Anterior cingulate cortex (tissue), 58 donors: ENCODE measurements at regions not wholly inside any gene's neighbourhood (a gene's known extent, or its start where the extent isn't known, plus 50 kb on each side); places are given as distances from the start of the nearest gene placed in this dataset.
A peak's percentile ranks its signal among the peaks of the same experiment; 100 is the strongest.

Experiments used
- DNase-seq, 58 donors: peaks; one replicate each; lab custom pipeline; 2025; lab: John Stamatoyannopoulos, UW

DNA sequence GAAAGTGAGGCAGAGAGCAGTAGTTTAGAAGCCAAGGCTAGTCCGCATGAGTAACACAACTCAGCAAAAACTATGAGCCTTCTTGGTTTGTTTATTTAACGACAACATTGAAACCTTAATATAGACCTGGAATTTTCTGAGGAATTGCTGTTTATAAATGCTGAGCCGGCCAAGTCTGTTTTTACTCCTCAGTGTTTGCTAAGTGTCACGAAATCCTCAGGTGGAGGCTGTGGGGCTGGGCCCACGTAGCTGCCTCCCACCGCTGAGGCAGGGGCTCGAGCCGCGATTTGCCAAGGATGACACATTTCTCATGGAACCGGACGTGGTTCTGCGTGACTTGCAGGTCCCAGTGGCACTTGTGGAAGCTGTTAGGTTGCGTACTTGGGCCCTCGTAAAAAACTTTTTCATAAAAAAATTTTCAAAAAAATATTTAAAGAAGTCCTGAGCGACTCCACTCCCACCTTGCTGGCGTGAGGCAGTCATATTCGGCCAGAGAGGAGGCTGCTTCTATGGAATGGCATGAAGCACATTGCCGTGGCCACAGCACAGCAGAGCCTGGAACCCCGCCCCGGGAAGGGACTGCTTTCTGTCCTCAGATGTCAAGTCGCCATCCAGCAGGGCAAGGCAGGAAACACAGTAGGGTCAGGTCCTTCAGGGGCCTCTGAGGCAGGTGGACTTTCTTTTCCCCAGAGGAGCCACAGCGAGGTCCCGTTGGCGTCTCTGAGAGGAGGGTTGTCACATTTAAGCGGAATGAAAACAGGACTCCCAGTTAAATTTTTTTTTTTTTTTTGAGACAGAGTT is 64.8 kb upstream of the PCSK6 start:
- no peak for DNase-seq

DNA sequence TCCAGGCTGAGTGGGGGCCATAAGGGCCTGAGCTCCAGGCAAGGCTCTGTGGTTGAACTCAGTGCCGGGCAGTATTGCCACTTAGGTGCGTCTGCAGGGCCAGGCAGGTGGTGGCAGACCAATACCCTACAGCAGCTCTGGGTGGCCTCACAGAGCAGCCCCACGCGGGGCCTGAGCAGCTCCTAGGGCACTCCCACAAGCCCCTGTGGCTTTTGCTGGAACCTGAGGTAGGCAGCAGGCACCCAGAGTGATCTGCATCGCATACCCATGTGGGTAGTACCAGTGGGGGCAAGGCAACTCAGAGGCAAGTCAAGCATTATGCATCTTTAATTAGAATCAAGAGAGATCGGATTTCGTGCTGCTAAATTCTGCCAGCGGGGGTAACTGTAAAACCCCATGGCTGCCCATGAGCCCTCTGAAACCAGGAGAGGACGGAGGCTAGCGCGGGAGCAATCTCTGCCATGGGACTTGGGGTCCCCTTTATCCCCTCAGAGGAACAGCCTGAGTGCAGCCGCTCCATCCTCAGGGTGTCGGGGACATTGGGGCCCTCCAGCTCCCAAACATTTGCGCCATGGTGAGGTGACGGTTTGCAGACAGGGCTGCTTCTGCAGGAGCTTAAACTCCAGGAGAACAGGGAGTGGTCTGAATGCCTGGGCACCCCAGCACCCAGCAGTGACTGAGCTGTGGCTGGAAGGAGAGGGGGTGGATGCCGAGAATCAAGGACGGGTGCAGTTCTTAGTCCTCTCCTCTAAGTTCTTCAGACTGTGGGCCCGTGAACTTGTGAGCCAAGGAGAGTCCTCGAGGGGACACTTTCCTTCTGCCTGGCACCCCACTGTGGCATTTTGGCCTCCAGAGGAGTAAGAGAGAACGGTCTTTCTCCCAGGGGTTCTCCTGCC is 62.4 kb upstream of the PCSK6 start:
- no peak for DNase-seq

DNA sequence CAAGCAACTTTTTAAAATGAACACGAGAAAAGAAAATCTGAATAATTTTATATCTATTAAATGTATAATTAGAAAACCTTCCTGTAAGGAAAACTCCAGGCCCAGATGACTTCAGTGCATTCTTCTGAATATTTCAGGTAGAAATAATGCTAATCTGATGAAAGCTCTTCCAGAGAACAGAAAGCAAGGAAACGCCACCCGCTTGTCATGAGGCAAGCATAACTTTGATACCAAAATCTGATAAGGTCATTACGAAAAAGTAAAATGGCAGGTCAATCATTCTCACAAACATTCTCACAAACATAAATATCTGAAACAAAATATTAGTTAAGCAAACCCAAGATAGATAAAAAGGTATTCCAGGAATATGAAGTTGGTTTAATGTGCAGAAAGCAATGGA is 60.6 kb upstream of the PCSK6 start:
- DNase-seq, result no peak

DNA sequence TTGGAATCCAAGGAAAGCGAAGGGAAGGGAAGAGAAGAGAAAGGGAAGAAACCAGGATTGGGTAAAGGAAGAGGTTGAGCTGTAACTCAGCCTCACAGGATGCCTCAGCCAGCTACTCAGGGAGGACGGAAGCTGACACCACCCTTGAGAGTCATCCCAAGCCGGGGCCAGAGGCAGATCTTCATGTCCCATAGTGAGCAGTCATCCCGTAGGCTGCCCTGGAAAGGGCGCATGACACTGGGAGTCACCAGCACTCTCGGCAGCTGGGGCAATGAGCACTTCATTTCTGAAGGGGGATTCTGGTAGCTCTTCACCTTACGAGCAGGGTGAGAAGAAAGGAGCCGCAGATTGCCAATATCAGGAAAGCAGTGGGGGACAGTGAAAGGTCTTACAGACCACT is 60.1 kb upstream of the PCSK6 start:
- DNase-seq, result no peak

DNA sequence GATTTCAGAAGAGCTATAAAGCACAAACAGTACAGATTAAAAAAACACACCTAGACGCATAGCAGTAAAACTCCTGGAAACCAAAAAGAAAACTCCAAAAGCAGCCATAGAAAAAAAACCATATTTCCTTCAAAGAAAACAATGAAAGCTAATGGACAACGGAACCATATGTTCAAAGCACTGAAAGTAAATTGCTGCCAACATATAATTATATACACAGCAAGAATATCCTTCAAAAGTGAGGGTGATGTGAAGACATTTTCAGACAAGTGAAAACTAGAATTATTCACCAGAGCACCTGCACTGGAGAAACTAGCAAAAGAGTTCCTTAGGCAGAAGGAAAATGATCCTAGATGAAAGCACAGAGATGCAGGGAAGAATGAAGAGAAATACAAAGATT is 58.2 kb upstream of the PCSK6 start:
- no peak for DNase-seq

DNA sequence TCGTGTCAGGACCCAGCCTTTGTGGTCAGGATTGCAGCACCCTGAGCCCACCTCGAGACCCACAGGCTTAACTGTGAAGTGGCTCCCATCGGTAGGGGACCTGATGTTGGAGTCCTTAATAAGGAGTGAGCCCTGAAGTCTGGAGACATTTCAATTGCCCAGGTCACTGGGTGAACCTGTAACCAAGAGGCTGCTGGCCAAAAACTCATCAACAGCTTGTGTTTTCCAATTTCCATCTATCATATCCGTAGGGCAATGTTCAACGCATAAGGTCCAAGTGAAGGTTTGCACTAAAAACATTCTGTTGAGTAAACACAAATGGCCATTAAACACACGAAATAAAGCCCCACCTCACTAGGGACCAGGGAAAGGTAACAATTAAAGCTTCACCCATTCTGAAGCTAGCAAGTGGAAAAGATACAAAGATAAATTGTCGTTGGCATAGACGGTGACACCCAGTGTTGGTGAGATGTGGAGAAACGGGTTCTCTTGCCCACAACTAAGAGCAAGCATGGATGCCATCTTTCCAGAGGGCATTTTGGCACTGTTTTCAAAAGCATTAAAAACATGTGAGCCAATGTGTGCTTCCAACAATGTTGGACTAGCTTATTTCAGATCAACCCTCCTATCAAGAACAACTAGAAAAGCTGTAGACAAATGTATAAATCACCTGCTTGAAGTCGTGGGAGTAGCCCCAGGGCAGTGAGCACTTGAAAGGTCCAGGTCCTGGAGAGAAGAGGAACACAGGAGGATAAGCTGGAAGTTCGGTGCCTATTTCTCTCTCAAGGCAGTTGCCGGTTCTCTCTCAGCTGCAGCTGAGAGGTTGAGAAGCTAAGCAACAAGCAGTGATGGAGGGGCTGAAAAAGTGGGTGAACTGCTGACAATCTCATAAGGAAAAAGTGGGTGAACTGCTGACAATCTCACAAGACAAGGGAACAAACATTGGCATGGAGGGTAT is 56.3 kb upstream of the PCSK6 start:
- DNase-seq, result no peak

DNA sequence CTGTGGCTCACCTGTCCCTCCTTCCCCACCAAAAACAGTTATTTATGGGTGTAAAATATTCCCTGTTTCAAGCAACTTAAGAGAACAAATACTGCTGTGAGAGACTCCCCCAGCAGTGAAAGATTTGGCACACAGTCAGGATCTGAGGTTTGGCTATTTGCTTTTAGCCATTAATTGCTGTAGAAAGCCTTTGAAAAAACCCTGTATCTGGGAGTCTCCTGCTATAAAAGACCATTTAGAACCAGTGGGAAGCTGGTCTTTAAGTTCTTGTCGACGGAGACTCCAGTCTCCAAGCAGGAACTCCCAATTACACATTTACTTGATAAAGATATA is 55.1 kb upstream of the PCSK6 start:
- no peak for DNase-seq

DNA sequence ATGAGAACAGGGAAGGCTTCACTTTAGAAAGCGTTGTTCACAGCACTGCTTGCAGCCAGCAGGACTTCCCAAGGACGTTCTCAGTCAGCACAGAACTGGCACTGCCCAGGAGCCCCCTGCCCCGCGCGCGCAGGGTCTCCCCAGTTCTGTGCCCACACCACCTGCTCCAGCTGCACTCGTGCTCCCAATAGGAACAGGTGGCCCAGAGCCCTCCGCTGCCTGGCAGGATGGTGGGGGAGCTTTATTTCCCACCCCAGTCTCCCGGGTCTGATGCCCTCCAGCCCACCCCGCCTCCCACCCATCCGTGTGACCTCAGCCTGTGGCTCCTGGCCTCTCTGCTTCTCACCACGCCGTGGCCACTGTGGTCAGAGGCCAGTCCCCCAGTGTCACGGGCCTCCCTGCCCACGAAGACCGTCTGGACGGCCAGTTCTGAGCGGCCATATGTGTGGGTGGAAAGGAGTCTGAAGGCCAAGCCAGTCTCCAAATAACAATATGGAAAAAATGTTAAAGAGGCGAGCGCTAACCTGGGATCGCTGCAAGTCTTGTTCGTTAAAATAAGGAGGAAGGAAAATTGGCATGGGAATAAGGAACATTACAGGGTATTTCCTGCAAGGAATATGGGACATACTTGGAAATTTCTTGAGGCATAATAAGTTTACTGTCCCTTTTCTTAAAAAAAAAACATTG is 54.6 kb upstream of the PCSK6 start:
- DNase-seq, result no peak

DNA sequence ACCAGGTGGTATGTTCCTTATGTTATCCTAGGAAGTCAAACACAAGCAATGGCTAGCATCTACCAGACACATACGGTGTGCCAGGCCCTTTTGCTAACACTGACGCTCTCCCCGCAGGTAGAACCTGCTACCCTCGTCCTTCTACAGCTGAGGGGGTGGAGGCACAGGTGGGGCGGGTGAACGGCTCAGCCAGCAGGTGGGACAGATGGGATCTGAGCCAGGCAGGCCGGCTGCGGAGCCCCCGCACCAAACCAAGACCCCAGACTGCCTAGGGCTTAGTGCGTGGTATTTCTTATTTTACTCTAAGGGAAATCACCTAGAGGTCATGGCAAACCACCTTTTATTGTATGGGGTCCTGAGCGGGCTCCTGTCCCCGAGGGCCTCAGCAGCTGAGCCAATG is 53.9 kb upstream of the PCSK6 start:
- no peak for DNase-seq

DNA sequence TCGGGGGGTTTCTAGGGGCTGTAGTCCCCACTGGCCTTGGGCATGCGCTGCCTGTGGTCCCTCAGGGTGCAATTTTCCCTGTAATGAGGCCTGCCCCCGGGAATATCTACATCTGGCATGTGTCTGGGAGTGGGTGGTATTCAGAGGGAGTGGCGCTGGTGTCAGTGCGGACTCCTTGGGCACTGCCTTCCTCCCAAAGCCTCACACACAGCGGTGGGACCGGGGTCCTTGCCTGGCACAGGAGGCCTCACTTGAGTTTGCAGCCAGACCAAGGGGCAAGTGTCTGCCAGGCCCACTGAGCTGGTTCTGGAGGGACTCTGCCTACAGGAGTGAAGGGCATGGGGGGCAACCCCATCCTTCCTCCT is 53.5 kb upstream of the PCSK6 start:
- DNase-seq, result no peak

DNA sequence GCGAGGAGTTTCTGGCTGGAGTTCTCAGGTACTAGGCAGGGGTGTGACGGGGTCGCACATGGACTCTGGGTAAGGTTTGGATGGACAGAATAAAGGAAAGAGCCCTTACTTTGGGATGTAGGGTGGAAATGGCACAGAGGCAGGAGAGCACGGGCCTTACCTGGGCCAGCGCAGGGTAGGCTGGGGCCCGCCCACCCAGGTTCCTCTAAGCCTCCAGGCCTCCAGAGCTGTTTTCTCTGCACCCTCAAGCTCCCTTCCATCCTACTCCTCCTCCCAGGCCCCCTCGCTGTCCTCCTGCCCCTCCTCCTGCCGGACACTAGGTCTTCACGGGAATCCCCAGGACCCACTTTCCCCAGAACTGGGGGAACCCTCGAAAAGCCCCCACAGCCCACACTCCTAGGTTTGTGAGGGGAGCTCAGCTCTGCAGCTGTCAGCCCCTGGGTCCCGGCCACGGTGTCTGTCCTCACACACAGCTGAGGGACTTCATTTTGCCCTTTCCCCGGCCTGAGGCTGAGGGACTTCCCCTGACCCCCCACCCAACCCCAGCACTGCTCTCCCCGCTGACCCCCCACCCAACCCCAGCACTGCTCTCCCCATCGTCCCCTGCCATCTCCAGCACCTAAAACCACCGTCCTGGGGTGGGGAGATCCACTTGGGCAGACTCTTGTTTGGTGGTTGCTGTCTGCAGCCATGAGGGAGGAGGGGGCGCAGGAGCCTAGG is 53.0 kb upstream of the PCSK6 start:
- DNase-seq, result peak in 1 of 58 donors; percentile 22

DNA sequence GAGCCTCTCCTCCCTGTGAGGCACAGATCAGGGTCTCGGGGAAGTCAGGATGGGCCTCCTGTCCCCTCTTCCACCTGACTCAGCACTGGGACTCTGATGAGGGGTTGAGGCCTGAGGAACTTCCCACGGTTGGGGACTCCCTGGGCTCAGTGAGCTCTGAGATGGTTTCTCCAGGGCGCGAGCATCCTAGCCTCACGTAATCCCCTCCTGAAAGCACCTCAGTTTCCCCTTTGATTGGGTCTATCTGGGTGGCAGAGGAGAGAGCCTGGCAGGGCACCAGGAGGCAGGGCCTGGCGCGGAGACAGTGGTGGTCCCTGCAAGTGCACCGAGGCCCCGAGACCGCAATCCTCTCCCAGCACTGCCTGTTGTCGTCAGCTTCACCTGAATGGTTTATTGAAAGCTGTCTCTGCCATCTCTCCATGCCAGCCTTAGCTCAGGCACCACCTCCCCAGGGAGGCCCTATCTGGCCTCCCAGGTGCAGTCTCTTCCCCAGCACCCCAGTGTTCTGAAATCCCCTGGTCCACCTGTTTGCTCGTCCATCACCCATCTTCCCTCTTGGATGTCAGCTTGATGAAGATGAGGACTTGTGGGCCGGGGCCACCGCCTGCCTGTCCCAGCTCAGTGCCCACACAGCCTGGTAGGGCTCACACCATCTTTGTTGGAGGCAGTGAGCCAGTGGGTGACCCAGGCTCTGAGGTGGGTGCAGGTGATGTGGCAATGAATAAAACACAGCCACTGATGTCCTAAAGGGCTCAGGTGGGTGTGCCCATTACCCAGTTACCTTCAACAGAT is 52.2 kb upstream of the PCSK6 start:
- DNase-seq, result no peak

DNA sequence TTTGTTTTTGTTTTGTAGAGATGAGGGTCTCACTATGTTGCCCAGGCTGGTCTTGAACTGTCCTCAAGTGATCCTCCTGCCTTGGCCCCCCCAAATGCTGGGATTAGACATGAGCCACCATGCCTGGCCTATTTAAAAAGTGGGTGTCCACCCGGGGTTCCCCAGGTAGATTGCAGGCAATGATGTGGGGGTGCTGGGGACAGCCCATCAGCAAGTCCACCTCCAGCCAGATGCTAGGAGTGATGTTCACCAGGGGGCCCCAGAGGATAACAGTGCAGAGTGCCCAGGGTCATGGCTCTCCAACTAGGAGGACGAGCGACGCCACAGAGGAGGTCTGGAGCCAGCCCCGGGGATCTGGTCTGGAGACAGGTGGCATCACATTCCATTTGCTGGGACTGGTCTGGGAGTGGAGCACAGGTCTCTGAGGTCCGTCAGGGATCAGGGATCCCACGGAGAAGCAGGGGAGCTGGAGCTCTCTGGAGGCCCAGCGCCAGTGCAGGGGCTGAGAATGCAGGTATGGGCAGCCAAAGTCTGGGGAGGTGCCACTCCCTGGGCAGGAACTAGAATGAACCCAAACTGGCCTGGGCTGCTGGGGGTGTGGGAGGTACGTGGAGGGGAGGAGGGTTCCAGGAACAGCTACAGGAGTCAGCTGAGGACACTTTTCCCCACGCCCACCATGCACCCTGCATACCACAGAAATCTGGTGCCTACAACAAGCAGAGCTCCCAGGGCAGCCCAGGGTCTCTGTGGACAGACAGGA is 51.2 kb upstream of the PCSK6 start:
- no peak for DNase-seq

DNA sequence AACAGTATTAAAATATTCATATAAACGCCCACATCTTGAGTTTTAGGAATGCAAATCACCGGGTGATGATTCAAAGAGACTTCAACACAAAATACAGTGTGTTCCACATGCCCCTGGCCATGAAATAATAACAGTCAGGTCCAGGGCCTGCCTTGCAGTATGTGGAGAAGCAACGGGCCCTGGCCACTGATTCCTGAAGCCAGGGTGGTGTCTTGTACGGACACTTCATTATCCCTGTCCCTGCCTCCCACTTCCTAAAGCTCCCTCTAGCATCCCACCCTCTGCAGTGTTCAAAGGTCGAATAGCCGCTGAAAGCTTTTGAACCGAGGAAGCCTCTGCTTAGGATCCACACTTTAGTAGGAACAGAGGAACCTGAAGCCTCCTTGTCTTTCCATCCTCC is 50.4 kb upstream of the PCSK6 start:
- DNase-seq, result no peak

DNA sequence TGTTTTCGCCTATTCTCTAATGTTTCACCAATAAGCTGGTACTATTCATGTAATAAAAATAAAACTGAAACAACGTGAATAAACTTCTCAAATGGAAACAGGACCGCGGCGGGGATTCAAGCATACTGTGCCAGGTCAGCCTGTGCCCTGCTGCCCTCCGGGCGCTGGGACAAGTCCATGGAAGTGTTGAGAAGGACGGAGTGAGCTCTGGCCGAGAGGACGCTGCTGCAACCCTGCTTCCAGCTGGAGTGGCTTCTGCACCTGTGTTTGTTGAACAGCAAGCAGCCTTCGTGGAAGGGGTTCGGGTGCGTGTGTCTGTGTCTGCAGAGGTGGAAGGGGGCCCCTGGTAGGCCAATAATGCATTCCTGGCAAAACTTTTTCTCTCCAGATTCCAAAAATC is 50.0 kb upstream of the PCSK6 start:
- no peak for DNase-seq
